Gastroesophageal sphincter (tissue), 4 donors: ENCODE measurements at regions not wholly inside any gene's neighbourhood (a gene's known extent, or its start where the extent isn't known, plus 50 kb on each side); places are given as distances from the start of the nearest gene placed in this dataset.

Experiments used
- ATAC-seq: fragments of 150-250 bp; one replicate; pipeline ENCODE4 v1.9.1; 2016; ENCODE audit warnings: mild to moderate bottlenecking, moderate library complexity
- H3K27ac ChIP-seq, 4 donors: fragments of 200-600 bp; sonication (generic) in 3 of 4; 1 replicate in 3 of 4; 2 replicates in 1 of 4; pipeline ENCODE4 v1.5.1; 2016 to 2019
- H3K27me3 ChIP-seq: fragments of 200-600 bp; sonication (generic); one replicate; pipeline ENCODE4 v1.5.1; 2019
- H3K36me3 ChIP-seq, 2 donors: fragments of 200-600 bp; sonication (generic); one replicate each; pipeline ENCODE4 v1.5.1; 2019; ENCODE audit warnings: control low read depth in 1 of 2
- H3K4me1 ChIP-seq, 3 donors: fragments of 200-600 bp; sonication (generic); 1 replicate in 2 of 3; 2 replicates in 1 of 3; pipeline ENCODE4 v1.5.1; 2016 to 2019; ENCODE audit warnings: control low read depth in 2 of 3
- H3K4me3 ChIP-seq, 2 donors: fragments of 200-600 bp; sonication (generic); one replicate each; pipeline ENCODE4 v1.5.1; 2019; ENCODE audit warnings: mild to moderate bottlenecking in 1 of 2, moderate library complexity in 1 of 2
- H3K9me3 ChIP-seq, 3 donors: fragments of 200-600 bp; sonication (generic); one replicate each; pipeline ENCODE4 v1.5.1; 2017 to 2019; ENCODE audit warnings: control low read depth in 2 of 3
- EP300 ChIP-seq: sonication (generic); formaldehyde crosslinking; IDR thresholded peaks from one replicate; pipeline ENCODE4 v1.6.1; 2017; ENCODE audit warnings: antibody characterized with exemption, mild to moderate bottlenecking
- POLR2A ChIP-seq, 2 donors: fragments of 450-650 bp; IDR thresholded peaks; one replicate each; pipeline ENCODE4 v1.6.1; 2017; ENCODE audit warnings: antibody characterized with exemption in 2 of 2, mild to moderate bottlenecking in 2 of 2, moderate library complexity in 1 of 2
- POLR2AphosphoS5 ChIP-seq: sonication (generic); formaldehyde crosslinking; IDR thresholded peaks from one replicate; pipeline ENCODE4 v1.6.1; 2017; ENCODE audit warnings: antibody characterized with exemption
- WGBS, 2 donors: methylation state at CpG; one replicate each; pipeline ENCODE4 v1.1.5; 2018; ENCODE audit warnings: low coverage in 1 of 2; 5-methylcytosine and 5-hydroxymethylcytosine counted together
- TF ChIP-seq, protein P1 (sequence below), 4 experiments: fragments of 200-600 bp in 2 of 4; fragments of 450-650 bp in 2 of 4; sonication (generic) in 1 of 4; IDR thresholded peaks; one replicate each; pipeline ENCODE4 v1.5.1; 2017 to 2019; ENCODE audit warnings: antibody characterized with exemption in 4 of 4, mild to moderate bottlenecking in 2 of 4, moderate library complexity in 2 of 4

- no peak for ATAC-seq
- TF ChIP-seq POLR2AphosphoS5: no peak
- TF ChIP-seq, protein P1, sequence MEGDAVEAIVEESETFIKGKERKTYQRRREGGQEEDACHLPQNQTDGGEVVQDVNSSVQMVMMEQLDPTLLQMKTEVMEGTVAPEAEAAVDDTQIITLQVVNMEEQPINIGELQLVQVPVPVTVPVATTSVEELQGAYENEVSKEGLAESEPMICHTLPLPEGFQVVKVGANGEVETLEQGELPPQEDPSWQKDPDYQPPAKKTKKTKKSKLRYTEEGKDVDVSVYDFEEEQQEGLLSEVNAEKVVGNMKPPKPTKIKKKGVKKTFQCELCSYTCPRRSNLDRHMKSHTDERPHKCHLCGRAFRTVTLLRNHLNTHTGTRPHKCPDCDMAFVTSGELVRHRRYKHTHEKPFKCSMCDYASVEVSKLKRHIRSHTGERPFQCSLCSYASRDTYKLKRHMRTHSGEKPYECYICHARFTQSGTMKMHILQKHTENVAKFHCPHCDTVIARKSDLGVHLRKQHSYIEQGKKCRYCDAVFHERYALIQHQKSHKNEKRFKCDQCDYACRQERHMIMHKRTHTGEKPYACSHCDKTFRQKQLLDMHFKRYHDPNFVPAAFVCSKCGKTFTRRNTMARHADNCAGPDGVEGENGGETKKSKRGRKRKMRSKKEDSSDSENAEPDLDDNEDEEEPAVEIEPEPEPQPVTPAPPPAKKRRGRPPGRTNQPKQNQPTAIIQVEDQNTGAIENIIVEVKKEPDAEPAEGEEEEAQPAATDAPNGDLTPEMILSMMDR (IDR thresholded peaks at IDR 0.05): no peak
- H3K36me3 ChIP-seq: peaks cover 0 to 49% of the 10 kb centered on the region in 2 donors
- no peak overlapping the region for H3K4me3 ChIP-seq
- H3K27ac ChIP-seq: no peak overlapping the region
- H3K27me3 ChIP-seq: no peaks in the 10 kb centered on the region
- no peaks in the 10 kb centered on the region for H3K9me3 ChIP-seq
- peaks cover 0 to 35% (median 14%) of the 10 kb centered on the region in 3 donors for H3K4me1 ChIP-seq
- 77 to 84% methylated on average over 3 to 6 of the region's 8 CpGs for WGBS, 2 donors
Observed at GRCh38 chr19:46919324-46919723, 58.5 kb downstream of the ARHGAP35 start.

DNA sequence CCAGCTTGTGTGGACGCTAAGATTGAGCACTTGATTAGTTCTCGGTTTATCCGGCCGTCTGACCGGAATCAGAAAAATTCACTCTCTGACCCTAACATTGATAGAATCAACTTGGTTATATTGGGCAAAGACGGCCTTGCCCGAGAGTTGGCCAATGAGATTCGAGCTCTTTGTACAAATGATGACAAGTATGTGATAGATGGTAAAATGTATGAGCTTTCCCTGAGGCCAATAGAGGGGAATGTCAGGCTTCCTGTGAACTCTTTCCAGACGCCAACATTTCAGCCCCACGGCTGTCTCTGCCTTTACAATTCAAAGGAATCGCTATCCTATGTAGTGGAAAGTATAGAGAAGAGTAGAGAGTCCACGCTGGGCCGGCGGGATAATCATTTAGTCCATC lies 59.6 kb downstream of the ARHGAP35 start:
- Histone ChIP-seq H3K4me3 (no peak overlapping the region), H3K36me3 (peaks cover 0 to 49% of the 10 kb centered on the region in 2 donors), H3K4me1 (peaks cover 6 to 35% (median 17%) of the 10 kb centered on the region in 3 donors), H3K27me3 (no peaks in the 10 kb centered on the region), H3K27ac (no peak overlapping the region), H3K9me3 (no peaks in the 10 kb centered on the region)
- no peak for TF ChIP-seq EP300
- TF ChIP-seq POLR2AphosphoS5: no peak
- TF ChIP-seq, protein P1 (IDR thresholded peaks at IDR 0.05): no peak
- TF ChIP-seq POLR2A (IDR thresholded peaks at IDR 0.05): no peak
- 86 to 94% methylated on average over 5 to 11 of the region's 14 CpGs for WGBS, 2 donors
- ATAC-seq: no peak

- H3K36me3 ChIP-seq: peaks cover 0 to 49% of the 10 kb centered on the region in 2 donors
- no peaks in the 10 kb centered on the region for H3K9me3 ChIP-seq
- TF ChIP-seq POLR2AphosphoS5 (no peak), POLR2A (IDR thresholded peaks at IDR 0.05) (no peak), EP300 (no peak)
- TF ChIP-seq, protein P1 (IDR thresholded peaks at IDR 0.05): no peak
- peaks cover 6 to 35% (median 17%) of the 10 kb centered on the region in 3 donors for H3K4me1 ChIP-seq
- WGBS, 2 donors: 100% methylated on average over 1 to 7 of the region's 7 CpGs
- H3K4me3 ChIP-seq: no peak overlapping the region
- H3K27ac ChIP-seq: no peak overlapping the region
- ATAC-seq: no peak
- H3K27me3 ChIP-seq: no peaks in the 10 kb centered on the region
Observed at GRCh38 chr19:46921071-46921470, 60.3 kb downstream of the ARHGAP35 start.

DNA sequence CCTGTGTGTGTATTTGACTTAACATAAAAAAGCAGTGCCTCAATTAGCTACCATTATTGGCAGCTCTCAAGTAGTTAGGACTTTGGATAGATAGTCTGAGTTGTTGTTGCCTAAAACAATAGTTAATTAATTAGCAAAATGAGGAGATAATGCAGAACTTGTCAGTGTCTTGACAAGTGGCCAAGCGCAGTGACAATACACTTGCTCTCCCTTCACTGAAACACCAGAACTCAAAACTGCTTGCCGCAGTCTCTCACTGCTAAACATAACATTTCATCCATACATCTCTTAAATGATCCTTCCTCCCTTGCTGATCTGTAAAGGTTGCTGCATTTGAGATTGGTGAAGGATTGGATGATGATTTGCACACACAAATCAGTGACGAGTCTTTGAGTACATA lies 61.7 kb downstream of the ARHGAP35 start:
- Histone ChIP-seq H3K36me3 (peaks cover 0 to 49% of the 10 kb centered on the region in 2 donors), H3K9me3 (no peaks in the 10 kb centered on the region), H3K4me3 (no peak overlapping the region), H3K27me3 (no peaks in the 10 kb centered on the region), H3K27ac (no peak overlapping the region), H3K4me1 (peaks cover 6 to 36% (median 23%) of the 10 kb centered on the region in 3 donors)
- 87 to 89% methylated on average over 3 of the region's 3 CpGs for WGBS, 2 donors
- ATAC-seq: no peak
- TF ChIP-seq POLR2AphosphoS5 (no peak), EP300 (no peak), POLR2A (IDR thresholded peaks at IDR 0.05) (no peak)
- TF ChIP-seq, protein P1 (IDR thresholded peaks at IDR 0.05): no peak

GRCh38 chr19:46924874-46925547 lies 64.2 kb downstream of the ARHGAP35 start:
- no peak overlapping the region for H3K4me3 ChIP-seq
- peaks cover 6 to 52% (median 39%) of the 10 kb centered on the region in 3 donors for H3K4me1 ChIP-seq

More at GRCh38 chr19:46924874-46925547, 64.2 kb downstream of the ARHGAP35 start:
- WGBS, 2 donors: 33 to 34% methylated on average over 3 to 7 of the region's 8 CpGs
- peak overlapping the region in 3 of 4 donors; percentile 50 to 58 (median 51) for H3K27ac ChIP-seq
- peak; percentile 31 for ATAC-seq
- H3K36me3 ChIP-seq: peaks cover 0 to 32% of the 10 kb centered on the region in 2 donors
- H3K9me3 ChIP-seq: no peaks in the 10 kb centered on the region
- H3K27me3 ChIP-seq: no peaks in the 10 kb centered on the region
- no peak for TF ChIP-seq EP300
- TF ChIP-seq POLR2AphosphoS5: no peak
- no peak for TF ChIP-seq POLR2A (IDR thresholded peaks at IDR 0.05)
- TF ChIP-seq, protein P1 (IDR thresholded peaks at IDR 0.05): no peak
